C4-2B (cell line): ENCODE measurements at regions not wholly inside any gene's neighbourhood (a gene's known extent, or its start where the extent isn't known, plus 50 kb on each side); places are given as distances from the start of the nearest gene placed in this dataset.

Experiments used
- H3K27ac ChIP-seq: fragments of 450-650 bp; 2 replicates; pipeline ENCODE4 v1.5.1; 2017
- CTCF ChIP-seq: fragments of 450-650 bp; conservative IDR thresholded peaks from 2 replicates; pipeline ENCODE4 v1.5.1; 2017; ENCODE audit warnings: mild to moderate bottlenecking
- ZFX ChIP-seq: fragments of 450-650 bp; IDR thresholded peaks from 2 replicates; pipeline ENCODE4 v1.6.1; 2017

GRCh38 chr22:49202226-49202625 is 625.4 kb downstream of the BRD1 start:
- no peak overlapping the region for H3K27ac ChIP-seq
- no peak for TF ChIP-seq ZFX
- no peak for TF ChIP-seq CTCF

GRCh38 chr22:49201046-49201970 is 626.4 kb downstream of the BRD1 start:
- no peak overlapping the region for H3K27ac ChIP-seq
- TF ChIP-seq CTCF: no peak
- TF ChIP-seq ZFX: no peak

GRCh38 chr22:49199224-49199623 is 628.4 kb downstream of the BRD1 start:
- no peak for TF ChIP-seq ZFX
- no peak for TF ChIP-seq CTCF

GRCh38 chr22:49198705-49199084 is 629.0 kb downstream of the BRD1 start:
- TF ChIP-seq ZFX (no peak), CTCF (no peak)
- H3K27ac ChIP-seq: no peak overlapping the region

More at GRCh38 chr22:49199224-49199623, 628.4 kb downstream of the BRD1 start:
- H3K27ac ChIP-seq: no peak overlapping the region

- TF ChIP-seq CTCF (no peak), ZFX (no peak)
- no peak overlapping the region for H3K27ac ChIP-seq
Observed at GRCh38 chr22:49197986-49198704, 629.5 kb downstream of the BRD1 start.

- no peak for TF ChIP-seq CTCF
- no peak for TF ChIP-seq ZFX
- no peak overlapping the region for H3K27ac ChIP-seq
Observed at GRCh38 chr22:49197505-49197904, 630.2 kb downstream of the BRD1 start.

GRCh38 chr22:49196046-49196511 is 631.6 kb downstream of the BRD1 start:
- no peak overlapping the region for H3K27ac ChIP-seq
- TF ChIP-seq ZFX: no peak
- no peak for TF ChIP-seq CTCF
